ENCODE measurements at regions not wholly inside any gene's neighbourhood (a gene's known extent, or its start where the extent isn't known, plus 50 kb on each side); places are given as distances from the start of the nearest gene placed in this dataset.

DNA sequence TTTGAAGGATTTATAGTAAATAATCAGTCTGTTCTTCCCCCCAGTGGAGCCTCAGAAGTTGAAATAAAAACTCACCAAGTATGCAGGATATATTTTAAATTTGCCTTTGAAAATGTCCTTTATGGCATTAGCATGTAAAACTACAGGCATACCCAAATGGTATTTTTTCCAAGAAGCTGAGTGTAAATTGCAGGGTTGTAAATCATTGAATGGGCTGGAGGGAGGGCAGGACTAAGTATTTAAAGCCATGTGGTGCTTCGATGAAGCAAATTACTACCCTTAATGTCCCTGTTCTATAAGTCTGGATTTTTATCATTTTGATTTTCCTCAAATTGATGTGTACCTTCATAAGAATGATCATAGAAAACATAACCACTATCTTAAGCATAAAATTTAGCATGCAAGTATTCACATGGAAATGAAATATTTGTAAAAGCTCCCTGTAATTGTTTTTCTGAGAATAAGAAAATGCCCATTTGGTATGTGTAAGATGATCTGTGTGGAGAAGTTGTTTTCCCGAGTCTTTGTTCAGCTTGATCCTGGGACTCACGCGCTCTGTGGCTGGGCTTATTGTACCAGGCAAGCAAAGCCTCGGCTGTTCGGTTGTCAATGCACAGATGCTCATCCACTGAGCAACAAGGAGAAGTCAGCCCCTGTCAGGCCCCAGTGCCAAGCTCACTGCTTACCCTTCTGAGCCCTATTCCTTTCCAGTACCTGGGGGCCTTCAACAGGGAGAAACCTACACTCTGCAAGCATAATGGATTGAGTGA, 66.7 kb downstream of the CD164 start:
- intact Hi-C loops (cut with micrococcal nuclease) = no loop called here

DNA sequence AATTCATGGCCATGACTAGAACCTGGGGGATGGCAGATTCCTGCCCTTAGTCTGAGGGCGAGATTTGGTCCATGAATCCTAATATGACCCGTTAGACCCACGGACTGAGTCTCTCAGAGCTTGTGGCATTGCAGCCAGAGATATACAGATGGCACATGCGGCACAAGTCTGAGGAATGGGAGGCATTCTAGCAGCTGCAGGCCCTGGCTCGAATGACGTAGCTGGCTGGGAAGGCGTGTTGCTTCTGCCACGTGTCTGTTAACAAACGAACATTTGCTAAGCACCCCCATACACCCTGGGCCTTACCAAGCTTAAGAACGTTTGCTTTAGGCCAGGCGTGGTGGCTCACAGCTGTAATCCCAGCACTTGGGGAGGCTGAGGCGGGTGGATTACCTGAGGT, 68.0 kb downstream of the CD164 start:
- intact Hi-C loops (cut with micrococcal nuclease) = no loop called here

DNA sequence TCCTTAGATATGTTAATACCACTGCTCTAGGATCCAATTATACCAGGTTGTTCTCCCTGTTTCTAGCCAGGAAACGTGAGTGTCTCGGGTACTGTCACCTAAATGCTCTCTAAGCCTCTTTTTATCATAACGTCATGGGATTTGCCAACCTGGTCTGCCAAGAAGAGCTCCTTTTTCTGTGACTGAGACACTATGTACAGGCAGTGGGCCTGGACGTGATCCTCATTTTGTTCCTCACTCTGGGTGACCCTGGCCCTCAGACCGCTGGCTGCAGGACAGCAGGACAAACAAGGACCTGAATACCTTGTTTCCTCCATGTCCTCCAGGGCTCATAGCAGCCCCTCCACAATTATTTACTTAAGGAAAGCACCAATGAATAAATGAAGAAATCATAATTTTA, 69.1 kb downstream of the CD164 start:
- intact Hi-C loops (cut with micrococcal nuclease) = no loop called here

DNA sequence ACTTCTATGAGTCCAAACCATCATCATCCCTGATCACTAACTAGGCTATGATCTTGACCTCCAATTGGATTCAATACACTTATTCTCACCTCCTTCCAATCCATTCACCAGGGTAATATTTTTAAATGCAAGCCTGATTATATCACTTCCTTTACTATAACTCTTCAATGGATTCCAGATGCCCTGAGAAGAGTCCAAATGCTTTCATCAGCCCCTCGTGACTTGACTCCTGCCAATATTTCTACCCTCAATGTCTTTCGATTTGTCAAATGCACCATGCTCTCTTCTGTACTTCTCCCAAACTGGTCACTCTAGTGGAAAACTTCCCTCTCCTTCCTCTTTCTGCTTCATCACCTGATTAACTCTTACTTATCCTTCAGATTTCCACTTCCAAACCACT, 70.8 kb downstream of the CD164 start:
- intact Hi-C loops (cut with micrococcal nuclease) = no loop called here

DNA sequence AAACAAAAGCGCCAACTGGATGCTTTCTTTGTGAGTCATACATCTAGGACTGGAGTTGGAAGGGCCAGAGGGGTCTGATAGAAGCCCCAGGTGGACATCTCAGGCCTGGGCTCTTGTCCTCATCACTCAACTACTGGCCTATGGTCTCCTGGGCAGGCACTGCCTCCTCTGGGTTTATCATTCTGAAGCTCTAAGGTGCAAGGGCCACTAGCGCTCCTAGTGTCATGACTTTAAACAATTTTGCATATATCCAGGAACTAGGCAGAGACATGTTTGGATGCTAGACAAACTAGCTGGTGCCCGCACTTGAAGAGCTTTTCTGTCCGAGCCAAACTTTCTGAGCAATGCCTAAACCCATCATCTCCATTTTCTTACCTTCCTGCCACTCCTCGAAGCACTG, 72.3 kb downstream of the CD164 start:
- intact Hi-C loops (cut with micrococcal nuclease) = no loop called here

DNA sequence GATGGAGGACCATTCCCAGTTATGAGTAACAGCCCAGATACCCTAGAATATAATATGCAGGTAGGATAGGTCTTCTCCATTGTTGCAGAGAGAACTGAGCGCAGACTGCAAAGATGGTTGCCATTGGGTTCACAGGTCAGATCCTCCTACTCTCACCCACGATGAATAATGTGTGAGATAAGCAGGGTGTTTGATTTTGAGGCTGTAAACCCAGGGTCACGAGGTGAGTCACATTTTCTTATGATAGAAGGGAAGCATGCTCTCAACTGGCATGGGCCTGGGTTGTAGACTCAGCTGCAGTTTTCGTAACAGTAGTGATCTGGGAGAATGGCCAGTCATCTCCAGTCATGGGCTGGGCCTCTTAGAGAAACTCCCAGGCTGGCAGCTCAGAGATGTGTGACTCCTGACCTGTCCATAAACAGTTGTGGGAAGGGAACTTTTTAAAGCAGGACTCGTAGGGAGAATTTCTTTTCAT, 74.2 kb downstream of the CD164 start:
- intact Hi-C loops (cut with micrococcal nuclease) = no loop called here

DNA sequence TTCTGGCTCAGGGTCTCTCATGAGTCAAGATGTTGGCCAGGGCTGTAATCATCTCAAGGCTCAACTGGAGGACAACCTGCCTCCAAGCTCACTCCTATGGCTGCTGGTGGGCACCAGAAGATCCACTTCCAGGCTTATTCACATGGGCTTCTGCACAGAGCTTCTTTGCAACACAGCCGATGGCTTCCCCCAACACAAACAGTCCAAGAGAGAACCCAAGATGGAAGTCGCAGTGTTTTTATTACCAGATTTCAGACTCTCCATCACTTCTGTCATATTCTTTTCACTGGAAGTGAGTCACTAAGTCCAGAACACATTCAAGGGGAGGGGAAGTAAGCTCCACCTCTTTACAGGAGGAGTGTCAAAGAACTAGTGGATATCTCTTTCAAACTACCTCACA, 75.5 kb downstream of the CD164 start:
- intact Hi-C loops (cut with micrococcal nuclease) = no loop called here

DNA sequence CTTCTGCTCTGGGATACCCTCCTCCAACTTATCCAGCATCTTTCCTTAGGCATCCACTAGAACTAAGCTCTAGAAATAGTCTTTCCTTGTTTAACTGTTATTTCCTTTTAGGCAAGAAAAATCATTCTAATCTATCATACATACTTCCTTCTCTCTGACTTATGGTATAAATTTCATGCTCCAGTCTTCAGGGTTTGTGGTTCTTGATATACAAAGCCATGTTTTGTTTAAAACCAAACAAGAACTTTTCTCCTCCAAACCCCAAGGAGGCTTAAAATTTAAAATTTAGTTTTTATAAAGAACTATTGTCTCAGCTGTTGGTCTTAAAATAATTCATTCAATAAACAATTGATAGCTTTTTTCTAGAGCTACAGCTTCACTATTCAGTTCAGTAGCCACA, 77.2 kb downstream of the CD164 start:
- intact Hi-C loops (cut with micrococcal nuclease) = no loop called here

DNA sequence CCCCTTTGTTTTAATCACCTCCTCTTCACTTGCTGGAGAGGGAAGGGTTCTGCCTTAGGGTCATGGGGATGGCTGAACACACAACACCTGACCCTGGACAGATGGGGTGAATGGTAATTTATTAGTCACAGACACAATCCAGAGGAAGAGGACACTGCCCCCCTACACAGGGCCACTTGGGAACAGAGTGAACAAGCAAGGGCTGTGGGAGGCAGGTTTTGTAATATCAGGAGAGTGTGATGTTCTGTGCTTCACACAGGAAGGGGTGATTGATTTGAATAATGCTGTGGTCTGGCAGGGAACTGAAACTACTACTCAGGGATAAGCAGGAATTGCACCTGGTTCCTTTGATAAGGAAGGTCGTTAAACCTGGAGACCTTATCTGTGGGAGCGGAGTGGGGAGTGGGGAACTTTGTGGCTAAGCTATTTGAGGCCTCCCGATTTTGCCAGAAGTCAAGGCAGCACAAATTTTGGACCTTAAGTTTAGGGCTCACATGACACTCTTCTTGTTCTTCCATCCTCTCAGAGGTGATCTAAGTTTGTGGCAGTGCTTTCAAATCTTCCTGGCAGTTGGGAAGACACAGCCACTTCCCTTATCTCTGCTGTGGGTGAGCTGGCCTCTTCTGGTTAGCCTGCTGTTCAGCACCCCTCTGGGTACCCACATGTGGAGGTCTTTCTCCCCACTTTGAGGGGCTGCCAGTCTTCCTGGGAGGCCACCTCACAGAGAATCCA, 77.8 kb downstream of the CD164 start:
- intact Hi-C loops (cut with micrococcal nuclease) = loop anchor here (5.0 kb wide), 1 partner anchor 78 kb away; the partner anchor contains the start of gene CD164

DNA sequence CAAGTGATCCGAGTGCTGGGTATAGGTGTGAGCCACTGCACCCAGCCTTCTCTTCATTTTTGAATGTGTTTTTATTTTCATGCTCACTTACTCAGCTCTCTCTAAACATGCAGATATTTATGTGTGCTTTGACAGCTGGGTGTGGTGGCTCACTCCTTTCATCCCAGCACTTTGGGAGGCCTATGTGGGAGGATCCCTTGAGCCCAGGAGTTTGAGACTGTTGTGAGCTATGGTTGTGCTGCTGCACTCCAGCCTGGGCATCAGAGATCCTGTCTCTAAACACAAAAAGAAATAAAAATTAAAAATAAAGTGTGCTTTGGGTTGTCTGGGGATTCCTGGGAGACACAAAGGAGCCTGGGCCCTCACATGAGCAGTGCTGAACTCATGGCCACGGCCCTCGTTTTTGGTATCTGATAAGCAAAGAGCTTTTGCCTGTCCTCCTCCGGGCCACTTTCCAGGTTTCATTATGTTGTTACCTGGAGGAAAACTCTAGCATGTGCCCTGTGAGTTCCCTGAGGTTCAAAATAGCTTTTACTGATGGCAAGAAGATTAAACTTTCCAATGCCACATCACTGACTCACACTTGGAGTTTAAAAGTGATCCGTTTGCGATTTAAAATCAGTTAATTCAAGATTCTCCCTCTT, 78.5 kb downstream of the CD164 start:
- intact Hi-C loops (cut with micrococcal nuclease) = loop anchor here (5.0 kb wide), 1 partner anchor 79 kb away; the partner anchor contains the start of gene CD164

DNA sequence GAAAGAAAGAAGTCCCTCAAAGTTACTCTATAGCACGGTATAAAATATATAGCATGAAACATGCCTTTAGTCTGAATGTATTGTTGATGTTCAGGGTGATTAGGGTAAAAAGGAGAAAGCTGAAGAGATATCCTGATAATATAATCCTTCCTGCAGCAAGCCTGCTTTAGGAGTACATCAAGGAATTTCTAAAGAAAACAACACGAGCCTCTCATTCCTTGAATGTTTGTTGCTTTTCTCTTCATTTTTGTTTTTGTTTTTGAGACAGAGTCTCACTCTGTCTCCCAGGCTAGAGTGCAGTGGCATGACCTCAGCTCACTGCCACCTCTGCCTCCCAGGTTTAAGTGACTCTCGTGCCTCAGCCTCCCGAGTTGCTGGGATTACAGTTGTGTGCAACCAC, 79.1 kb downstream of the CD164 start:
- intact Hi-C loops (cut with micrococcal nuclease) = loop anchor here (5.0 kb wide), 1 partner anchor 79 kb away; the partner anchor contains the start of gene CD164

DNA sequence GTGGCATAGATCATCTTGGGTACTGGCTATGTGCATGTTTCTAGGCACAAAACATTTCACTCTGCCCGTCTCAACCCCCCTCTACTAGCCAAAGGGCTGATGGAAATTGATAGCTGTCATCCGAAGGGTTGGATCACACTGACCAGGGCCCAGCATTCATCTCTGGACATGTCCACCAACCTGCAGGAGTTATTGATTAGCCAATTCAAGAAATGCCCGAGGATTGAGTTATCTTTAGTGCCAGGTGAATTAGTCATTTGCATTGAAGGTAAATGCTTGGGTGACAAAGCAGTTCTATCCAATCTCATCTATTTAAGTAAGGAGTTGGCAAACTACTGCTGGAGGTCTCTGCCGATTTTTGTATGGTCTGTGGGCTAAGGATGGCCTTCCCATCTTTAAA, 80.1 kb downstream of the CD164 start:
- intact Hi-C loops (cut with micrococcal nuclease) = loop anchor here (5.0 kb wide), 1 partner anchor 80 kb away; the partner anchor contains the start of gene CD164

DNA sequence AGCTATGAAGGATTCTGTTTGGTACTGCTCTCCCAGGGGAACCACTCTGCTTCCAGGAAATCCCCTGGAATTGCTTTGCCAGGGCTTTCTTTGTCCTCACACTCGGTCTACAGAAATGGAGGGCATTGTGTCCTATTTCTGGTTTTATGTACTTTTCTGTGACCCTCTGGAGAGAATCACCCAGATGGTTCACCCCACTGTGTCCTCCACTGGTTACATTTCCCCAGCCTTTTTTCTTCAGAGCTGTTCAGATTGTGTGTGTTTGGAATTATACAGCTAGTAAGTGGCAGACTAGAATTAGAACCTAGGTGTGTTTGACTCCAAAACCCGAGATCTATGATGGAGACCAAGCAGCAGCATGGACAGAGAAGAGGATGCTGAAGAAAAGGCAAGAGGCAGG, 80.8 kb downstream of the CD164 start:
- intact Hi-C loops (cut with micrococcal nuclease) = loop anchor here (5.0 kb wide), 1 partner anchor 81 kb away; the partner anchor contains the start of gene CD164

DNA sequence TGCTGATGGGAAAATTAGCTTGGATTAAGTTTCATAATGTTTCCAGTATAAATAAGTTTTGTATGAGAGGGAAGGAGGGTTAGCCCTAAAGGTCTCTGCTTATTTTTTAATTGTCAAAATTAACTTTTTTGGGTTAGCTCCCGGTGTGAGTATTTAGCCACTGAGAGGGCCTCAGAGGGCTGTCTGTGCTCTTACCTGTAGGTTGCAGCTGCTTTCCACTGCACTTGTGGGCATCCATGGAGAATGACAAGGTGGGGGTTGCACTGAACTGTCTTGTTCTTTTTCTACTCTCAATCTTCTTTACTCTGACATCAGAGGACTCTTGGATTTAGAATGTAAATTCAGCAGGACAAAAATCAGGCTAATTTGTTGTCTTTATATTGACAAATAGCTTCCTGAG, 81.4 kb downstream of the CD164 start:
- intact Hi-C loops (cut with micrococcal nuclease) = loop anchor here (5.0 kb wide), 1 partner anchor 81 kb away; the partner anchor contains the start of gene CD164

DNA sequence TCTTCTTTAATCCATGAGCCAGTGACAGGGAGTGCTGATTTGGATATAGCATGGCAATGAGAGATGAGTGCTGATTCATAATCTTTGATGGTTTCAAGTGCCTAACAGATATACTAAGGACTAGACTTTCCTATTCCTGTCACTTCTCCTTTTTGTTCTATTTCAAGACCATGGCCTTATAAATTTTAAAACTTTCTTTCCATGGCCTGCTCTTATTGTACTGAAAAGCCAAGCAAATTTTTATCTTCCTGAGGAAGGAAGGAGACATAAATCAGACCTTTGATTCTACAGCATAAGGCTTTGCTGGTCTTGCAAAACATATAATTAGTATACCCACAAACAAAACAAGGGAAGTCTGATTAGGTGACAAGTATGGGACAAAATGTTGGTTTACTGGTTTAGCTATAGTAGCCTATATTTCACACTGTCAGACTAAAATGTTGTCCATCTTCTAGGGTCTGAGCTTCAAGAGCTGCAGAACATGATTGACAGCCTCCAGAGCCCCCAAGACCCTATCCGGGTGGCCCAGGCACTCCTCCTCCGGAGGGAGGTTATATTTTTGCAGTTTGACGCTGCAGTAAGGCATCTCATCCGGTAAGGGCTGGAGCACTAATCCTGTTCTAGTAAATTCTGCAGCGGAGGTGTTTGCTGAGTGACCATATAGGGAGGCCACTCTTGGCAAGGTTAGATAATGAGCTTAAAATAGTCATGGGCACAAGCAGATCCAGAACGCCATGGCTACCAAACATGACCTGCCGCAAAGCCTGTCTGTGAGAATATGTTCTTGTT, 82.3 kb downstream of the CD164 start:
- intact Hi-C loops (cut with micrococcal nuclease) = loop anchor here (5.0 kb wide), 1 partner anchor 82 kb away; the partner anchor contains the start of gene CD164

DNA sequence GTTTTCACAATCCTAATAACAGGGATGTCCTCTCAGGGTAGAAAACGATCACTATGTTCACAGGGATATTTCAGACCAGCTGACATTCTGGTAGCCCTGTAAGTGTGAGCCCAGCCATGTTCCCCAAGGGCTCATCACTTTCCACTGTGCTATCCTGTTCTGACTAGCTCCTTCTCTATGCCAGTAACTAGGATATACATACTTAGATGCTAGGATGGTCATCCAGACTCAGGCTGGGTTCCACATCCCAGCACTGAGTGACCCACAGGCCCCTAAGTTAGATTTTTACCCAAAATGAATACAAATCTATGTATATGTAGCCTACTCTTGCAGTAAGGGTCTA, 83.0 kb downstream of the CD164 start:
- intact Hi-C loops (cut with micrococcal nuclease) = no loop called here

DNA sequence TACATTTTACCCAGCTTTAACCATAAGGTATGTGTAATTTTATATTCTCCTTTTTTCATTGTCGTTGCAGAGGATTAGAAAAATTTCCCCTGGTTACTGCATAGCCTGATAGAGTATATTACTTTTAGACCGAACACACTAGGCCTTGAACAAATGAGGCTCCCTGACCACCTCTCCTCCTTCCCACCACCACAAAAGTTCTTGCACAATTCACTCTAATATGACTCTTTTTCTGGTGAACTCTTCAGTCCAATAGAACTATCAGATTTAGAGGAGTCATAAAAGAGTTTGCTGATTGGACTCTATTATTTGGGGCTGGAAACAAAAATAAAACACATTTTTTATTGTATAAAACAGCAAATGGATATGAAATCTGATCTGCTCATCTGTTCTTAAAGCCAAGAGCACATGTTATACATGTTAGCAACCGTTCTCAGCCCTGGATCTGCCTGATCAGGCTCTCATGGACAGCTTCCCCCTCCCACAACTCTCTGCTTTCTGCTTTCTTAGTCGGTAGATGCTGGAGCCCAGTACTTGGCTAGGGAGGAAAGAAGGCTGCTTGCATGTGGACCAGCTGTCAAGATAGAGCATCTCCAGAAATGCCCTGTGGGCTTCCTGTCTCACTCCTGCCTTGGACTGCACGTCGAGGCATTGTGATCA, 83.5 kb downstream of the CD164 start:
- intact Hi-C loops (cut with micrococcal nuclease) = no loop called here

DNA sequence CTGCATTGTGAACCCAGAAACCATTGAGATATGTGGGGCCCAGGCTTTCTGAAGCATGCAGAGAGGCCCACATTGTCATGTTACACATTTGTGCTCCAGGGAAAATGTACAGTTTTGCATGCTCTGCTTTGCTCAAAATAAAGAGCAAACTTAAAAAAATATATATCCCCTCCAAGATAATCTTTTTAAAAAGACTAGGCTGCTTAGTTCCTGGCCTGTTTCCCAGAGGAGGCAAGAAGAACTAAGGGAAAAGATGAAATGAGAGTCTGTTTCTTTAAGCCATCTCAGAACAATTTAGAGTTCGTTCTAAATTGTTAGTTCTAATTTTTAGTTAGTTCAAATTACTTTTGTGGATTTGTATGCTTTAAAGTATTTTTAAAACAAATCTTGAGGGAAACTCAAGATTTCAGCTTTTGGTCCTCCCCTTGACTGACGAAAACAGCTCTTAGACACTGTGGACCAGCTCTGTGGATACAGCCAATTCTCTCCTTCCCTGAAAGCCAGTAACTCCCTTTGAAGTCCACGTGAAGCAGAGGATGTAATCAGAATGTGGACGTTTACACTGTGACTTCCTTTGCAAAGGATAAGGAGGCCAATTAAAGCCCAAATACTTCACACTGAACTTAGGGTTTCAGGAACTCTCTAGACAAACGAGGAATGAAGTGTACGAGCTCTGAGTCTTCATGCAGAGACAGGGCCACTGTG, 84.7 kb downstream of the CD164 start:
- intact Hi-C loops (cut with micrococcal nuclease) = no loop called here

DNA sequence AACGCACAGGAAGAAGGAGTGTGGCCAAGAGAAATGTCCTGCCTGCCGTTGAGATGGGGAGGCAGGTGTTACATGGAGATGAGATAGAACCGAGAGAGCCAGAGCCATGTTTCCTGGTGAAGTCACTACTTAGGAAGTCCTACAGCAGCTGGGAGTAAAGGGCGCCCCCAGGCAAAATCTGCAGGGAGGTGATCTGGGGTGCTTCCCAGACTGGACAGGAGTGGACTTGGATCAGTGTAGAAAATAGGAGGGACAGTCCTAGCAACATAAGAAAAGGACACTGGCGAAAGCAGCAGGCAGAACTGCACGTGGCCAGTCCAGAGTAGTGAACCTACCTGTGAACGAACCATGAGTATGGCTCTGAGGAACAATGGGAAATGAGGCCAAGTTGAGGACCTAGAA, 85.3 kb downstream of the CD164 start:
- intact Hi-C loops (cut with micrococcal nuclease) = no loop called here

DNA sequence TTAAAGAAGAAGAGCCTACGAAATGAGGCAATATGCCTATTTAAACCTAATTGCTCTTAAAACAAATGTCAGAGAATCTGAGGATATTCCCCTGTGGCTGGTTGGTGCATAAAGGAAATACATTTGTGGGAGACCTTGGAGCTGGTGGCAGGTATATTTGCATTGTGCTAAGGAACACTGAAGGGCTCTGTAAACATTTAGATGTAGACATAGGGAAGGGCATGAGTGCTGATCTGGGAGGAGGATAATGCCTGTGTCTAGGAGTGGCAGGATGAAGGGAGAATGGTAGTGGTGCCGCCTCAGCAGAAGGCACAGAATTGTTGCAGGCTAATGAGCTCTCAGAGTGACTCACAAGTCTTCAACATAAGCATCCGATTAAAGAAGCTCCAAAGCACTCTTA, 85.8 kb downstream of the CD164 start:
- intact Hi-C loops (cut with micrococcal nuclease) = no loop called here

All from T-helper 1 cell treated with Interleukin-12 subunit alpha and Interleukin-12 subunit beta and Interleukin-4 antibody, amounts not matched to agents 30 ng/mL and 1 ng/mL, for 36 hours (primary cell).